Epithelial cell of esophagus (primary cell): ENCODE measurements at regions not wholly inside any gene's neighbourhood (a gene's known extent, or its start where the extent isn't known, plus 50 kb on each side); places are given as distances from the start of the nearest gene placed in this dataset.

Experiments
- DNase-seq: peaks from one replicate; pipeline ENCODE4 v3.0.0; 2010; ENCODE audit warnings: low read depth
- H3K4me3 ChIP-seq: 2 replicates; pipeline ENCODE4 v1.5.1; 2011; ENCODE audit warnings: mild to moderate bottlenecking, low read length, control low read depth
- CTCF ChIP-seq: IDR thresholded peaks from 2 replicates; pipeline ENCODE4 v1.5.1; 2011; ENCODE audit warnings: low read depth, mild to moderate bottlenecking, low read length, control low read depth, inconsistent platforms; ENCODE audit not compliant: insufficient read depth; ENCODE audit errors: missing control alignments

- DNase-seq, result no peak
- TF ChIP-seq CTCF, result no peak
- no peak overlapping the region for H3K4me3 ChIP-seq
These were observed 189.4 kb downstream of the MN1 start for GRCh38 chr22:27612115-27612514.

- H3K4me3 ChIP-seq, result no peak overlapping the region
- DNase-seq, result no peak
These were observed 188.2 kb downstream of the MN1 start for GRCh38 chr22:27613099-27614005.

GRCh38 chr22:27614006-27614649, 187.4 kb downstream of the MN1 start:
- TF ChIP-seq CTCF, result no peak
- no peak for DNase-seq
- H3K4me3 ChIP-seq, result no peak overlapping the region

More at GRCh38 chr22:27613099-27614005, 188.2 kb downstream of the MN1 start:
- TF ChIP-seq CTCF, result no peak

GRCh38 chr22:27614650-27615007, 186.9 kb downstream of the MN1 start:
- H3K4me3 ChIP-seq, result no peak overlapping the region
- no peak for DNase-seq
- no peak for TF ChIP-seq CTCF

GRCh38 chr22:27615408-27615807, 186.1 kb downstream of the MN1 start:
- H3K4me3 ChIP-seq, result no peak overlapping the region
- no peak for DNase-seq
- TF ChIP-seq CTCF, result no peak

- no peak for DNase-seq
- TF ChIP-seq CTCF, result no peak
- H3K4me3 ChIP-seq, result no peak overlapping the region
These were observed 185.5 kb downstream of the MN1 start for GRCh38 chr22:27616033-27616432.
